ENCODE measurements at regions not wholly inside any gene's neighbourhood (a gene's known extent, or its start where the extent isn't known, plus 50 kb on each side); places are given as distances from the start of the nearest gene placed in this dataset.
"Not testable (repeated sequence)": the region's sequence is repeated elsewhere in the genome, so short reads cannot be mapped to it uniquely, and the experiment has no call there.

- no peak for DNase-seq
Measured at GRCh38 chr13:65470781-65471180, 1759.4 kb downstream of the PCDH9 start.

- DNase-seq, result no peak
Measured at GRCh38 chr13:65468628-65469027, 1761.5 kb downstream of the PCDH9 start.

GRCh38 chr13:65461590-65461989 lies 1768.5 kb downstream of the PCDH9 start:
- DNase-seq, result no peak

- DNase-seq, result no peak
Measured at GRCh38 chr13:65460136-65460535, 1770.0 kb downstream of the PCDH9 start.

GRCh38 chr13:65456150-65456912 lies 1773.8 kb downstream of the PCDH9 start:
- no peak for DNase-seq

GRCh38 chr13:65454403-65454802 lies 1775.7 kb downstream of the PCDH9 start:
- no peak for DNase-seq

- DNase-seq, result no peak
Measured at GRCh38 chr13:65453982-65454381, 1776.2 kb downstream of the PCDH9 start.

GRCh38 chr13:65445340-65445739 lies 1784.8 kb downstream of the PCDH9 start:
- DNase-seq, result no peak

GRCh38 chr13:65435590-65435989 lies 1794.5 kb downstream of the PCDH9 start:
- no peak for DNase-seq

GRCh38 chr13:65417953-65418352 lies 1812.2 kb downstream of the PCDH9 start:
- DNase-seq, result no peak

GRCh38 chr13:65416784-65417183 lies 1813.4 kb downstream of the PCDH9 start:
- no peak for DNase-seq

GRCh38 chr13:65414187-65414586 lies 1815.9 kb downstream of the PCDH9 start:
- no peak for DNase-seq

GRCh38 chr13:65411521-65411920 lies 1818.6 kb downstream of the PCDH9 start:
- no peak for DNase-seq

GRCh38 chr13:65410791-65411190 lies 1819.3 kb downstream of the PCDH9 start:
- DNase-seq, result no peak

- no peak for DNase-seq
Measured at GRCh38 chr13:65401315-65401714, 1828.8 kb downstream of the PCDH9 start.

- DNase-seq, result no peak
Measured at GRCh38 chr13:65400702-65401101, 1829.4 kb downstream of the PCDH9 start.

GRCh38 chr13:65387743-65388347 lies 1842.3 kb downstream of the PCDH9 start:
- DNase-seq, result no peak

- no peak for DNase-seq
Measured at GRCh38 chr13:65378943-65379519, 1851.1 kb downstream of the PCDH9 start.

GRCh38 chr13:65378484-65378883 lies 1851.7 kb downstream of the PCDH9 start:
- DNase-seq, result no peak

GRCh38 chr13:65368832-65369231 lies 1861.3 kb downstream of the PCDH9 start:
- DNase-seq, result no peak

GRCh38 chr13:65353951-65354350 lies 1876.2 kb downstream of the PCDH9 start:
- no peak for DNase-seq

GRCh38 chr13:65353150-65353549 lies 1877.0 kb downstream of the PCDH9 start:
- not testable (repeated sequence) for DNase-seq

GRCh38 chr13:65347420-65348030 lies 1882.6 kb downstream of the PCDH9 start:
- DNase-seq, result no peak

Data from CD4-positive, alpha-beta T cell treated with Interleukin-12 subunit alpha and Interleukin-12 subunit beta, for 1 hour (primary cell).